ENCODE measurements at regions not wholly inside any gene's neighbourhood (a gene's known extent, or its start where the extent isn't known, plus 50 kb on each side); places are given as distances from the start of the nearest gene placed in this dataset.

GRCh38 chr5:92822183-92822582 is 758.8 kb downstream of the NR2F1-AS1 start:
- Histone ChIP-seq H3K4me3 (no peak overlapping the region), H3K9me3 (no peaks in the 10 kb centered on the region), H3K36me3 (no peaks in the 10 kb centered on the region), H3K4me1 (no peaks in the 10 kb centered on the region), H3K27ac (no peak overlapping the region), H3K27me3 (no peaks in the 10 kb centered on the region)
- ATAC-seq = no peak
- no peak for TF ChIP-seq POLR2A (IDR thresholded peaks at IDR 0.05)
- TF ChIP-seq POLR2AphosphoS5 (IDR thresholded peaks at IDR 0.05) = no peak
- no peak for TF ChIP-seq EP300 (IDR thresholded peaks at IDR 0.05)
- TF ChIP-seq CTCF (IDR thresholded peaks at IDR 0.05) = no peak
- WGBS, 2 donors (ENCODE audit: low coverage in 1 of 2) = 79 to 90% methylated on average over 3 to 8 of the region's 9 CpGs

- Histone ChIP-seq H3K4me1 (no peaks in the 10 kb centered on the region), H3K27ac (no peak overlapping the region), H3K9me3 (no peaks in the 10 kb centered on the region), H3K4me3 (no peak overlapping the region), H3K27me3 (no peaks in the 10 kb centered on the region), H3K36me3 (no peaks in the 10 kb centered on the region)
- no peak for ATAC-seq
- TF ChIP-seq POLR2AphosphoS5 (IDR thresholded peaks at IDR 0.05) = no peak
- TF ChIP-seq POLR2A (IDR thresholded peaks at IDR 0.05) = no peak
- no peak for TF ChIP-seq EP300 (IDR thresholded peaks at IDR 0.05)
- no peak for TF ChIP-seq CTCF (IDR thresholded peaks at IDR 0.05)
- WGBS, 2 donors (ENCODE audit: low coverage in 1 of 2) = 82 to 100% methylated on average over 1 to 3 of the region's 3 CpGs
Measured at GRCh38 chr5:92809855-92810465, 771.1 kb downstream of the NR2F1-AS1 start.

GRCh38 chr5:92808474-92808873 is 772.5 kb downstream of the NR2F1-AS1 start:
- Histone ChIP-seq H3K36me3 (no peaks in the 10 kb centered on the region), H3K9me3 (no peaks in the 10 kb centered on the region), H3K27me3 (no peaks in the 10 kb centered on the region), H3K27ac (no peak overlapping the region), H3K4me3 (no peak overlapping the region), H3K4me1 (no peaks in the 10 kb centered on the region)
- ATAC-seq = no peak
- WGBS, 2 donors (ENCODE audit: low coverage in 1 of 2) = 69 to 70% methylated on average over 1 of the region's 1 CpG
- TF ChIP-seq CTCF (IDR thresholded peaks at IDR 0.05) = no peak
- TF ChIP-seq EP300 (IDR thresholded peaks at IDR 0.05) = no peak
- no peak for TF ChIP-seq POLR2A (IDR thresholded peaks at IDR 0.05)
- no peak for TF ChIP-seq POLR2AphosphoS5 (IDR thresholded peaks at IDR 0.05)

GRCh38 chr5:92807085-92807484 is 773.9 kb downstream of the NR2F1-AS1 start:
- Histone ChIP-seq H3K36me3 (no peaks in the 10 kb centered on the region), H3K4me3 (no peak overlapping the region), H3K4me1 (peaks cover 0 to 1% (median 0%) of the 10 kb centered on the region in 3 donors), H3K27me3 (no peaks in the 10 kb centered on the region), H3K27ac (no peak overlapping the region), H3K9me3 (no peaks in the 10 kb centered on the region)
- TF ChIP-seq POLR2A (IDR thresholded peaks at IDR 0.05) = no peak
- TF ChIP-seq EP300 (IDR thresholded peaks at IDR 0.05) = no peak
- no peak for TF ChIP-seq POLR2AphosphoS5 (IDR thresholded peaks at IDR 0.05)
- no peak for TF ChIP-seq CTCF (IDR thresholded peaks at IDR 0.05)
- ATAC-seq = no peak
- WGBS, 2 donors (ENCODE audit: low coverage in 1 of 2) = 88 to 90% methylated on average over 4 of the region's 4 CpGs

- TF ChIP-seq CTCF (IDR thresholded peaks at IDR 0.05) (no peak), POLR2AphosphoS5 (IDR thresholded peaks at IDR 0.05) (no peak), EP300 (IDR thresholded peaks at IDR 0.05) (no peak), POLR2A (IDR thresholded peaks at IDR 0.05) (no peak)
- Histone ChIP-seq H3K9me3 (no peaks in the 10 kb centered on the region), H3K4me1 (peaks cover 0 to 17% (median 0%) of the 10 kb centered on the region in 3 donors), H3K27ac (no peak overlapping the region), H3K4me3 (no peak overlapping the region), H3K36me3 (no peaks in the 10 kb centered on the region), H3K27me3 (no peaks in the 10 kb centered on the region)
- ATAC-seq = no peak
Measured at GRCh38 chr5:92805446-92805845, 775.6 kb downstream of the NR2F1-AS1 start.
